ENCODE measurements at regions not wholly inside any gene's neighbourhood (a gene's known extent, or its start where the extent isn't known, plus 50 kb on each side); places are given as distances from the start of the nearest gene placed in this dataset.
"Not testable (repeated sequence)": the region's sequence is repeated elsewhere in the genome, so short reads cannot be mapped to it uniquely, and the experiment has no call there.

GRCh38 chr3:127072221-127072771, 89.4 kb downstream of the PLXNA1 start:
- DNase-seq = no peak

DNA sequence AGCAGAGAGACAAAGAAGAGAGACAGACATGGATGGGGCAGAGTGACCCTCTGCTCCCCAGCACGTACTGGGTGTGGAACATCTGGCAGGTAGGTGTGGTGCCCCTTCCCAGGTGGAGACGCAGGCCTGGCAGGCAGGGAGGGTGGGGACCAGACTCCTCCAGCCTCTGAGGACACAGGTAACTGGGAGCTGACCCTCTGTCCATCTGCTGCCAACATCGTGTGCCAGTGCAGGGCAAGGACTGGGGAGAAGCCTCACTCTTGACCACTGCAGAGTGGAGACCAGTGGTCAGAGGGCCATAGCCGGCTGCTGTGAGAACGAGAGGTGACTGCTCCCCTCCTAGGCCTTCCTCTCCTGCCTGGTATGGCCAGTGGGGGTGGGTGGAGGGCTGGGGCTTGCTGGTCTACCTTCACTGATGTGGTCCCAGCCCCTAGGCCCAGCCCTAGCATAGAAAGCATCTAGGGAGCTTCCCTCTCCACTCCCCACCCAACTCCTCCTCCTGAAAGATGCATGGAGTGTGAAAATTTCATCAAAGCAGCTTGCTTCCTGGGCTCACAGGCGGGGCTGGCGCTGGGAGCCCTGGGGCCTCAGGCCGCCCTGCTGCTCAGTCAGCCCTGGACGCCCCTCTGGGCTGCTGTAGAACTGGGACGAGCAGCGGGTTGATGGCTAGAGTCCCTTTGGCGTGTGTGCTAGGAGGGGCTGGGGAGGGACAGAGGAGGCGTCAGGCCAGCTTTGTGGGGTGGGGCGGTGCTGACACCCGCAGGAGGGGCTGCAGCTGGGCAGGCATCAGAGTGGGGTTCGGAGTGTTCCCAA, 90.3 kb downstream of the PLXNA1 start:
- no peak for DNase-seq

DNA sequence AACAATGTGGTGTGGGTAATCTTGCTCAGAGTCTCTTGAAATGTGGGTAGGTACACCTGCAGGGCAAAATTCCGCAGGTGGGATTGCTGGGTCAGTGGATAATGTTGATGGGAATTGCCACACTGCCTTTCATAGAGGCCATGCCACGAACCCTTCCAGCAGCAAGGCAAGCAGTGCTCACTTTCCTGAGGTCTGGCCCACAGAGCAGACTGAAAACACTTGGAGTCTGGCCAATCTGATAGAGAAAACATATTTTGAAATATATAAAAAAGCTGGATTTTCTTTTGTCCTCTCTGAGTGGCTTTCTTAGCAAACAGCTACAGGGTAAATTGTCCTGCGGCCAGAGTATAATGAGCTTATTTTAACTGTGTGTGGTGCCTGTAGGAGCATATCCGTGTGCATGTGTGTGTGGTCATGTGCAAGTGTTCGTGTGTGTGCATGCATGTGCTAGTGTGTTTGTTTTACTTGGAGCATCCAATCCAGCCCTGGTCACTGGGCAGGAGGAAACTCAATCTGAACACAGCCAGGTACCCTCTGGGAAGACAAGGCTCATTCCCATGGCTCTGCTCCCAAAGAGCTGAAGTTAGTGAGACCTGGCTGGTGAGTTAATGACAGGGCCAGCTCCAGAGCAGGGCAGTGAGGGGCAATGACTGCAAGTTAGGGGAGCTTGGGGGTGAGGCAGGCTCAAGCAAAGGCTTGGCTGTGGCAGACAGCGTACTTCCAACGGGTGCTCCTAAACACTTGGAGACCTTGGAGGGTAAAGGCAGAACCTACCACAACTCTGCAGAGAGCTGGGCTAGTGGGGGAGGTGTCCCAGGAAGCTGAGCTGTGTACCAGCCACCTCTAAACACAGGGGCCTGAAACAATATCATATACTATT, 91.3 kb downstream of the PLXNA1 start:
- DNase-seq = no peak

DNA sequence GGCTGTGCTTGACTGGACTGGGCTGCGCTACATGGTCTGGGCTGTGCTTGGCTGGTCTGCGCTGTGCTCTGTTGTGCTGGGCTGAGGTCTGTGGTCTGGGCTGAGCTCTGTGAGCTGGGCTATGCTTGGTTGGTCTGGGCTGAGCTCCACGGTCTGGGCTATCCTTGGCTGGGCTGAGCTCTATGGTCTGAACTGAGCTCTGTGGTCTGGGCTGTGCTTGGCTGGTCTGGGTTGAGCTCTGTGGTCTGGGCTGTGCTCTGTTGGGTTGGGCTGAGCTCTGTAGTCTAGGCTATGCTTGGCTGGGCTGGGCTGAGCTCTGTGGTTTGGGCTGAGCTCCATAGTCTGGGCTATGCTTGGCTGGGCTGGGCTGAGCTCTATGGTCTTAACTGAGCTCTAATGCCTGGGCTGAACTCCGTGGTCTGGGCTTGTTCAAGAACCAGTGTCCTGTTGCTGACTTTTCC, 92.0 kb downstream of the PLXNA1 start:
- no peak for DNase-seq

GRCh38 chr3:127076166-127076992, 93.5 kb downstream of the PLXNA1 start:
- not testable (repeated sequence) for DNase-seq

GRCh38 chr3:127077068-127077467, 94.2 kb downstream of the PLXNA1 start:
- DNase-seq = no peak

DNA sequence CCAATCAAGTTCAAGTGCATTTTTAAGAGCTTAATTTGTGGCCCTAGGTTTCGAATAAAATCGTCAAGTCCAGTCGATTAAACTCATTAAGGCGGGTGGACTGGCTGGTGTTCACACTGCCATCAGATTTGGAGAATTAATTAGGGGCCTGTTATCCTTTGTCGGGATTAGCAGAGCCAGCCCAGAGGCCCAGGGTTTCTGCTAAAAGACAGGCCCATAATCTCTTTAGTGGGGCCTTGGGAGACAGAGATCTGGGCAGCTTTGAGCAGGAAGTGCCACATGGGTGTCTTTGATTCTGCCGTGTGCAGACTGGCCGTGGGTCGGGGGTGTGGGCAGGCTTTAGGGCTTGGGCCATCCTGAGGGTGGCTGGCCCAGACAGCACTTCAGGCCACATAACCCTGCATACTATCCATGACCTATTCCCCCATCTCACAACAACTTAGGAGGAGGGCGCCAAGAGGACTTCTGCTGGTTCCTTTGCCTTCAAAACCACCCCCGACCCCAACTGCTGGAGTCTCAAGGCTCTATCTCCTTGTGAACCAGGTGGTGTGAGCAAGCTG, 94.7 kb downstream of the PLXNA1 start:
- DNase-seq = no peak

DNA sequence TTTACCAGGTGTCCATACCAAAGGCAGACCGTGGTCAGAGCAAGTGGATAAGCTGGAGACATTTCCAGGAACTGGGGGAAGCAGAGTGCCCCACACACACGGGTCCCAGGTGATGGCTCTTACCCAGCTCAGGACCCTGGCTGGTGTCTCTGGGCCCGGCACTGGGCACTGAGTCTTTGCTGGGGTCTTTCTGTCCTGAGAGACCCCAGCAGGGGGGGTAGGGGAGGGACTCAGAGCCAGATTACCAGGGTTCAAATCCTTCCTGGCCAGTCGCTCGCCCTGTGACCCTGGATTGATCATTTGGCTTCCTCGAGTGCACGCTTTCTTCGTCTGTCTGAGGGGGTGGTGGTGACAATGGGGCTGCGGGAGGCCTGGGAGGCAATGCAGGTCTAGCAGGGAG, 95.7 kb downstream of the PLXNA1 start:
- DNase-seq = no peak

DNA sequence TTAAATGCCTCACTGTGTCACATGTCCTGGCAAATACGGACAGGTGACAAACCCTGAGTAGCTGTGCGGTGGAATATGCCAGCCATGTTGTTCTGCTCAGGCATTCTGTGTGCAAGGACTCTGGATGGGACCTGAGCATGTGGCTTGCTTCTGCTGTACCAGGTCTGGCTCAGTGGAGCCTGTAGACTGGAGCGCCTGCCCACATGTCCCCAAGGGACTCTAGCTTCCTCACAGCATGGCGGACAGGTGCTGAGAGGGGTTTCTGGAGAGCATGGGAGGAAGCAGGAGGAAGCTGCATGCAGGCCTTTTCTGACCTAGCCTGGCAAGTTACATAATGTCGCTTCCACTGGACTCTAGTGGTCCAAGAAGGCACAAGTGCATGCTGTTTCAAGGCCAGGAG, 96.3 kb downstream of the PLXNA1 start:
- DNase-seq = no peak

- no peak for DNase-seq
These were observed 98.2 kb downstream of the PLXNA1 start for GRCh38 chr3:127081001-127081720.

DNA sequence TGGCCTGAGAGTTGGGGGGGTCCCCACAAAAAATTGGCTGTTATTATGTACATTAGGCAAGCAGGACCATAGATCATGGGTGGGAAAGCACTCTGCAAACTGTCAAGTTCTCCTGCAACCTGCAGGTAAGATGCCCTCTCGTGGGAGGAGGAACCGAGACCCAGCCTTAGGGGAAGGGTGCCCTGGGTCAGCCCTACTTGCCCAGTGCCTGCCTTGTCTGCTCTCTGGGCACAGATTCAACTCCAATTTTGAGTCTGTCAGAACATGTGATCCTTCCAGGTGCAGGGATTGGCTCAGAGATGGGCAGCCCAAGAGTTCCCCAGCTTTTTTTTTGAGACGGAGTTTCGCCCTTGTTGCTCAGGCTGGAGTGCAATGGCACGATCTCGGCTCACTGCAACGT, 99.2 kb downstream of the PLXNA1 start:
- DNase-seq = no peak

DNA sequence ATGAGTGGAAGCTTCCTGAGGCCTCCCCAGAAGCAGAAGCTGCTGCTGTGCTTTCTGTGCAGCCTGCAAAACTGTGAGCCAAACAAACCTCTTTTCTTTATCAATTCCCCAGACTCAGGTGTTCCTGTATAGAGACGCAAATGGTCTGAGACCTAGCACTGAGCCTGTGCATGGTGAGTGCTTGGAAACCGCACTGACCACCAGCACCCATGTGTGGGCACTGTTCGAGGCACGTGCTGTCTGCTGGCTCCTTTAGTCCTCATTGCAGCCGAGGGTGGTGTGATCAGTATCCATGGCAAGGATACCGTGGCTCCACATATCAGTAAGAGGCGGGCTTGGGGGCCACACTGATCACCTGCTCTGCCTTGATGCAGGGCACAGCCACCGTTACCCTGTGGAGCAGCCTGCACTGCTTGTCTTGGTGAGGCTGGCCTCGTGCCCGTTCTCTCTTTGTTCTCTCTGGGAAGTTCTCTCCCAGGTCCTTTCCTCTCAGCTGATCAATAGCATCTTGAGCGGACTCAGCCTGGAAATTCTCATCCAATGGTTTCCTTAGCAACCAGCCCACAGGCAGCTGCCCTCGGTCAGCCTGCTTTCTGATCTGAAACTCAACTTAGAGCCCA, 101.0 kb downstream of the PLXNA1 start:
- DNase-seq = no peak

- DNase-seq = no peak
These were observed 101.6 kb downstream of the PLXNA1 start for GRCh38 chr3:127084401-127084990.

DNA sequence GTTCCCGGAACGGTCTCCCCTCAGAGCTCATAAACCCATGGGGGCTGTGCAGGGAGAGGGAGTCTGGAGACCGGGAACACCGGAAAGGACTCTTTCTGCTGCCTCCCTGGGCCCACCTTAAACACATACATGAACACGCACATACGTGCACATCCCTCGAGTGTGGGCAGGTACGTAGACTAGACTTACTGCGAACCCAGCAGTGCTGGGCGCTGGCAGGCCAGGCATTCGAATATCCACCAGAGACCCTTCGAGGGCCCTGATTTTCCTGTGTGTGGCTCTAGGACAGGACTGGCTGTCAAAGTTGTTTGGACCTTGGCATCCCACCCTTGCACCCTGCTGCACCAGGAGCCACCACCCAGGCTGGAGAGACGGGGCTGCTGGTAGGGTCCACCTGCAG, 102.7 kb downstream of the PLXNA1 start:
- DNase-seq = no peak

- not testable (repeated sequence) for DNase-seq
These were observed 103.7 kb downstream of the PLXNA1 start for GRCh38 chr3:127086591-127086990.

DNA sequence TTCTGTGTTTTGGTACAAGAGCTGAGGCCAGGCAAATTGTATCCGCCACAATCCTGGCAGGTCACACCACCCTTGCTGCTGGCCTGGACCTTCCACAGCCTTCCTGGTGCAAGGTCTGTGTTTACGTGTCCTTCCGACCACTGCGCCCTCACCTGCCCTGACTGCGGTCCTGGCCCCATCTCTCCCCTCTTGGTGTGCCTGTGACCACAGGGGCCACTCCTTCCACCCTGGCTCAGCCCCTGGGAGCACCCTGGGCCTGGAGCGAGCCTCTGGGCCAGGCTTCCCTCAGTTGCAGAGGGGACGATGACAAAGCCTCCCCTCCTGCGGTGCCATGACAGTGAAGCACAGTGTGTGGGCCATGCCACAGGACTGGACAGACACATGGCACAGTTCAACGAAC, 104.5 kb downstream of the PLXNA1 start:
- no peak for DNase-seq

DNA sequence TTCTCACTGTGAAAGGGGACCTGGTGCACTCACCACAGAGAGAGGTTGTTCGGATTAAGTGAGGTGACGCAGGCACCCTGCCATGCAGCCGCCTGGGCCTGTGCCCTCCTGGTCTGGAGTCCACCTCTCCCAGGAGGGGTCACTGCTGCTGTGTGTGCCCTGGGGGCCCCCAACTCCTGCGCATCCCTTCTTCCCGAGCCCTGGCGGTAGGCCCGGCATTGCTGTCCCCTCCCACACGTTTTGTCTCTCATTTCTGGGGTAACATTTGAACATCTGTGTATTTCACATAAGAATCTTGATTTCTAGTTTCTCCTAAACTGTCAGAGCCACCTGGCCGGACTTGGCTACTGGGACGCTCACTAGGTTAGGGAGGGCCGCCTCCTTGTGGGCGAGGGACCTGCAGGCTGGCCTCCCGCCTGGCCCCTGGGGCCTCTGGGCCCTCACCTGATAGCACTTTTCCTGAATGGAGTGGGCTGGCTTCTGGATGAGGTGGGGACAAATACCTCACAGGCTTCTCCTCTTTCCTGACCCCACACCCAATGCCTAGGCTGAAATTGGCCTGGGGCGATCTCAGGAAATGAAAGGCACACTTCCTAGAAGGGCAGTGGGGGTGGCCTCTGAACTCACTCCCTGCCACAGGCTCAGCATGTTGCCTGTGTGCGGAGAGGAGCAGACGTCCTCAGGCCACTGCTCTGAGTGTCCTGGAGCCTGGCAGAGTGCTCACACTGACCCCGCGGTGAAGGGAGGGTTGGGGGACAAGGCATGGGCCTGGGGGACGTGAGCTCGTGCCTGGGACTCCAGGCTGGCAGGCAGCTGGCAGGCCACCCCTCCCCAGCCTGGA, 104.2 kb upstream of the PRR23E start:
- no peak for DNase-seq

DNA sequence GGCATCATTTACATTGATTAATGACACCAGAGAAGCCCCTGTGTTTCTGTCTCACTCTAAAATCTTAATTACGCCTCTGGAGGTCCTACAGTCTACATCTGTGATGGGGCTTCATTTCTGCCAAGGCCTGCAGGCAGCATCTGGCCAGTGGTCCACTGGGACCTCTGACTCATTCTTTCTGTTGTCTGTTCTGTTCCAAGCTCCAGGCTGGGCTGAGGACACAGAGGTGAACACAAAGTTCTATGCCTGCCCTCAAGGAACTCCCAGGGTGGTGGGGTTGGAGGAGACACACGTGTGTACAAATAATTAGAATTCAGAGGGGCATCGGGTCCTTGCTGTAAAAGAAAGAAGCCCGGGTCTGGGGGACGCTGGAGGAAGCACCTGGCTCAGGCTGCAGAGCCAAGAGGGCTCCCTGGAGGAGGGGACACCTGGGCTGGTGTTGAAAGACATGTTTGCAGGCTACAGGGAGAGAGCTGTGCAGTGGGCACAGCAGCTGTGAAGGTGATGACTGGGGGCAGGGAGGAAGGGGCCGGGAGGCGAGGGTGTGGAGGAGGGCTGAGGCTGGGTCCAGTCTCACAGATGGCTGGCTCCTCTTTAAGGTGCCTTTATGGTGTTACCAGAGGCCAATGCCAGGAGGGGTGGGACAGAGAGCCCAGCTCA, 103.3 kb upstream of the PRR23E start:
- DNase-seq = no peak

Measured in NCI-H2227 treated with DMSO at 0.1 percent for 48 hours (cell line).